ENCODE measurements at regions not wholly inside any gene's neighbourhood (a gene's known extent, or its start where the extent isn't known, plus 50 kb on each side); places are given as distances from the start of the nearest gene placed in this dataset.

DNA sequence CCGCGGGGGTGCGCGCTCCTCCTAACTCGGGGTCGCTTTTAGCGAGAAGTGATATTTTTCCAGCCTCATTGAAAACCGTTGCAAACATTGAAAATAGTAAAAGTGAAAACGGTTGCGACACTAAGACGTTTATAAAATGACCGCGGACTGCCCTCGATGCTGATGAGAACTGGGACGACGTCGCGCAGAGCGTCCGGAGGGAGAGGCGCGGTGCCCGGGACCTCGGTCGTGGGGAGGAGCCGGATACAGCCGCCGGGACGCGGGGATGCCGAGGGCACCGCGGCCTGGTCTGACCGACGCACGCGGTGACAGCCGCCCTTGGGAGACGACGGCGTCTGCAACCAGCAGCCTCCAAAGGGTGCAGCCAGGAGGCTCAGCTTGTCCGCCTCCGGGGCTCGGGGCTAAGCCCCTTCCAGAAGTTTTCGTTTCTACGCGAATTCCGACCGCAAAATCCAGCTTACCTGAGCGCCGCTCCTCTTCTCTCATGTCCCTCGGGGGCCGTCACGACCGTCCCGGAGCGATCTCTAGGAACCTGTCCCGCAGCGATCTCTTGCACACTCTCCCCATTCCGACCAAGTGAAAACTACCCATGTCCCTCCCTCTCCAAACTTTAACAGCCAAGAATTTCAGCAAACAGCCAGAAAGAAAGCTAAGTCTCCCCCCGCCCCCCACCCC is 144.4 kb upstream of the ETS2 start:
- Histone ChIP-seq H3K27me3 (peaks cover 68% of the 10 kb centered on the region), H3K27ac (peak overlapping the region; percentile 32 to 58 (median 47)), H3K4me3 (peak overlapping the region; percentile 25 to 74 (median 36)), H3K4me1 (peaks cover 0 to 26% (median 18%) of the 10 kb centered on the region in 4 donors), H3K9me3 (no peaks in the 10 kb centered on the region), H3K36me3 (no peaks in the 10 kb centered on the region)
- WGBS, 2 donors (ENCODE audit: low coverage in 1 of 2) = 6 to 8% methylated on average over 10 to 61 of the region's 61 CpGs
- intact Hi-C loops (cut with DNase I; ENCODE audit: low total_unique reads) = no loop called here
- TF ChIP-seq, protein P1, sequence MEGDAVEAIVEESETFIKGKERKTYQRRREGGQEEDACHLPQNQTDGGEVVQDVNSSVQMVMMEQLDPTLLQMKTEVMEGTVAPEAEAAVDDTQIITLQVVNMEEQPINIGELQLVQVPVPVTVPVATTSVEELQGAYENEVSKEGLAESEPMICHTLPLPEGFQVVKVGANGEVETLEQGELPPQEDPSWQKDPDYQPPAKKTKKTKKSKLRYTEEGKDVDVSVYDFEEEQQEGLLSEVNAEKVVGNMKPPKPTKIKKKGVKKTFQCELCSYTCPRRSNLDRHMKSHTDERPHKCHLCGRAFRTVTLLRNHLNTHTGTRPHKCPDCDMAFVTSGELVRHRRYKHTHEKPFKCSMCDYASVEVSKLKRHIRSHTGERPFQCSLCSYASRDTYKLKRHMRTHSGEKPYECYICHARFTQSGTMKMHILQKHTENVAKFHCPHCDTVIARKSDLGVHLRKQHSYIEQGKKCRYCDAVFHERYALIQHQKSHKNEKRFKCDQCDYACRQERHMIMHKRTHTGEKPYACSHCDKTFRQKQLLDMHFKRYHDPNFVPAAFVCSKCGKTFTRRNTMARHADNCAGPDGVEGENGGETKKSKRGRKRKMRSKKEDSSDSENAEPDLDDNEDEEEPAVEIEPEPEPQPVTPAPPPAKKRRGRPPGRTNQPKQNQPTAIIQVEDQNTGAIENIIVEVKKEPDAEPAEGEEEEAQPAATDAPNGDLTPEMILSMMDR (IDR thresholded peaks at IDR 0.05) = no peak
- TF ChIP-seq POLR2A (IDR thresholded peaks at IDR 0.05) = no peak
- TF ChIP-seq POLR2AphosphoS5 (IDR thresholded peaks at IDR 0.05) = no peak
- no peak for TF ChIP-seq EP300 (IDR thresholded peaks at IDR 0.05; ENCODE audit: low read depth)
- in situ Hi-C loops (cut with MboI; ENCODE audit: low pct_ligation_motif_present in 1 of 4, low pct_unique_long_range_greater_than_20kb in 1 of 4, low sequenced_read_pairs in 3 of 4) = no loop called here
- DNase-seq = peak; percentile 27

DNA sequence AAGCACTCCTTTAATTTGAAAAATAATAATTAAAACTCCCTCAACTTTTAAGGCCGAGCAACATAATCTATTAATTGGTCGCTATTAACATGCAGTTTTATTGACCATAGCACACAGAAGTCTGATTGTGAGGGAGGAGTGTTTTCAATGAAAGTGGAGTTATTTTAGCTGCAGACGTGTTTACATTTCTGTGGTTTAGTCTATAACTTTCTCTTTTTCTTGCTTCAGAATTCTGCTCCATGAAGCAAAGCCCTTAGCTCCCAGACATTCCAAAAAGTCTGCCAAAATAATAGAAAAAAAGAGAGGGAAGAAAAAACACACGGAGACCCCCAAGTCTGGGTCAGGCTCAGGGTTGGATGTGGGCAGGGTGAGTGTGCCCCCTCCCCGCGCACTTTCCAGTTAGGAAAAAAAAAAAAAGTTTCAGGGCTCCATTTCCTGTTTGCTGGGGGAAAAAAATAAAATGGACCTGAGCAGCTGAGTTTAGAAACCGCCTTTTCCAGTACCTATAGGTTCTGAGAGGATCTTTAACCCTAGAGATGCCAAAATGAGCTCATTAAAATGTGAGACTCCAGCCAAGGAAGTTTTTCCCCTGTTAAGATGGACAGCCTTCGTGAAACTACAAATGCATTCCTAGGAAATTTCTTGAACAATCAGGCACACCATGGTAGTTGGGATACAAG is 143.7 kb upstream of the ETS2 start:
- peaks cover 0 to 26% (median 18%) of the 10 kb centered on the region in 4 donors for H3K4me1 ChIP-seq
- no peaks in the 10 kb centered on the region for H3K36me3 ChIP-seq
- intact Hi-C loops (cut with DNase I; ENCODE audit: low total_unique reads) (no loop called here), in situ Hi-C loops (cut with MboI; ENCODE audit: low pct_ligation_motif_present in 1 of 4, low pct_unique_long_range_greater_than_20kb in 1 of 4, low sequenced_read_pairs in 3 of 4) (no loop called here)
- peaks cover 62% of the 10 kb centered on the region for H3K27me3 ChIP-seq
- H3K9me3 ChIP-seq = no peaks in the 10 kb centered on the region
- DNase-seq = no peak
- TF ChIP-seq, protein P1 (IDR thresholded peaks at IDR 0.05) = no peak
- no peak for TF ChIP-seq POLR2A (IDR thresholded peaks at IDR 0.05)
- H3K27ac ChIP-seq = peak overlapping the region in 3 of 4 donors; percentile 38 to 58 (median 56)
- WGBS, 2 donors (ENCODE audit: low coverage in 1 of 2) = 21 to 37% methylated on average over 8 of the region's 8 CpGs
- no peak overlapping the region for H3K4me3 ChIP-seq

DNA sequence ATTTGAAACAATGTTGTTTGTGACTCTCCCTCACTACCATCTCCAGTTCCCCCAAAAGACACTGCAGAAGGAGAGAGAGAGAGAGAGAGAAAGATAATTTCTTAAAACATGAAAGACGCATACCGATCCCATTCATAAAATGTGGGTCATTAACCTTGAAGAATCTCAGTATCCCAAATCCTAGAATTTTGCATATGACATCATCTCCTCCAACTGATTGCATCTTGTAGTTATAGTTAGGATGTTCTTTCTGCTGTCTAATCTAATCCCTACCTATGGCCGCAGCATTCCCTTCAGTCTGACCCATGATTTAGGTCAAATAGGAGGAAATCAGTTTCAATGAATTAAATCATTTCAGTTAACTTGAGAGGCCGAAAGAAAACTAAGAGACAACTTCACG is 142.4 kb upstream of the ETS2 start:
- DNase-seq = no peak
- H3K4me3 ChIP-seq = no peak overlapping the region
- no peak overlapping the region for H3K27ac ChIP-seq
- no peaks in the 10 kb centered on the region for H3K9me3 ChIP-seq
- in situ Hi-C loops (cut with MboI; ENCODE audit: low pct_ligation_motif_present in 1 of 4, low pct_unique_long_range_greater_than_20kb in 1 of 4, low sequenced_read_pairs in 3 of 4) (no loop called here), intact Hi-C loops (cut with DNase I; ENCODE audit: low total_unique reads) (no loop called here)
- H3K4me1 ChIP-seq = peaks cover 0 to 32% (median 18%) of the 10 kb centered on the region in 4 donors
- H3K36me3 ChIP-seq = no peaks in the 10 kb centered on the region
- TF ChIP-seq POLR2AphosphoS5 (IDR thresholded peaks at IDR 0.05) = no peak
- H3K27me3 ChIP-seq = peaks cover 50% of the 10 kb centered on the region
- 79 to 80% methylated on average over 5 of the region's 5 CpGs for WGBS, 2 donors (ENCODE audit: low coverage in 1 of 2)

DNA sequence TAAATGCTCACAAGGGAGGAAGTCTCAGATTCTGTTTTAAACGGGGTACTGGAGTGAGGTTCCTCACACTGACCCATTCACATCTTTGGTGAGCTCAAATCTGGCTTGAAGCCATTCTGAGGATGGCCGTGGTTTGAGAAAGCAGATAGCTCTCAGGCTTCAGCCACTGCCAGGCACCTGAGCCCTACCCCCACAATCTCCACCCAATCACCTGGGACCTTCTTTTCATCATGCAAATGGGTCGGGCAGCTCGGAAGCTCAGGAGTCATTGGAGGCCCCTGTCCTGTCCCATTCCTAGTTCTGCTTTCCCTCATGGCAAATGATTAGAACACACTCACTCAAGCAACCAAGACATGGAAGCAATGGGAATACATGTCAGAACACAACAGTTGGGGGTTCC is 141.4 kb upstream of the ETS2 start:
- no peak overlapping the region for H3K4me3 ChIP-seq
- DNase-seq = no peak
- H3K4me1 ChIP-seq = peaks cover 0 to 40% (median 23%) of the 10 kb centered on the region in 4 donors
- WGBS, 2 donors (ENCODE audit: low coverage in 1 of 2) = 58 to 60% methylated on average over 1 to 4 of the region's 4 CpGs
- peaks cover 40% of the 10 kb centered on the region for H3K27me3 ChIP-seq
- no peaks in the 10 kb centered on the region for H3K36me3 ChIP-seq
- H3K9me3 ChIP-seq = no peaks in the 10 kb centered on the region
- intact Hi-C loops (cut with DNase I; ENCODE audit: low total_unique reads) (no loop called here), in situ Hi-C loops (cut with MboI; ENCODE audit: low pct_ligation_motif_present in 1 of 4, low pct_unique_long_range_greater_than_20kb in 1 of 4, low sequenced_read_pairs in 3 of 4) (no loop called here)
- H3K27ac ChIP-seq = no peak overlapping the region
- no peak for TF ChIP-seq POLR2A (IDR thresholded peaks at IDR 0.05)
- no peak for TF ChIP-seq POLR2AphosphoS5 (IDR thresholded peaks at IDR 0.05)
- TF ChIP-seq, protein P1 (IDR thresholded peaks at IDR 0.05) = no peak
- TF ChIP-seq EP300 (IDR thresholded peaks at IDR 0.05; ENCODE audit: low read depth) = no peak
